ENCODE measurements at regions not wholly inside any gene's neighbourhood (a gene's known extent, or its start where the extent isn't known, plus 50 kb on each side); places are given as distances from the start of the nearest gene placed in this dataset.
"Not testable (repeated sequence)": the region's sequence is repeated elsewhere in the genome, so short reads cannot be mapped to it uniquely, and the experiment has no call there.

DNA sequence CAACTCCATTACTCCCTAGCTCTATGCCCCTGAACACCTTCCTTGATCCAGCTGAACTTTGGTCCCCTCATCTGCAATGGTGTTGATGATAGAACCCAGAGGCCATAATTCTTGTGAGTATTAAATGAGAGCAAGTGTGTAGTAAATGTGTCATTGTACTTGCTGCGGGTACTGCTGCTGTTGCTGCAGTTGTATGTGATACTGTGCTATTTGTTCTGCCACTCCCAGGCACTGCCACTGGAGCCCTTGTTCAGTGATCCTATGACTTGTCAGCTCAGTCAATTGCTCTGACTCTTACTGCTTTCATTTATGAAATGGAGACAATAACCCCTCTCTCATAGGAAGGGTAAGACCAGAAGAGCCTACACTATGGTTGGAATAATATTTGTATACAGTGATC is 136.9 kb upstream of the PLGLB2 start:
- not testable (repeated sequence) for DNase-seq (ENCODE audit: low read depth)

DNA sequence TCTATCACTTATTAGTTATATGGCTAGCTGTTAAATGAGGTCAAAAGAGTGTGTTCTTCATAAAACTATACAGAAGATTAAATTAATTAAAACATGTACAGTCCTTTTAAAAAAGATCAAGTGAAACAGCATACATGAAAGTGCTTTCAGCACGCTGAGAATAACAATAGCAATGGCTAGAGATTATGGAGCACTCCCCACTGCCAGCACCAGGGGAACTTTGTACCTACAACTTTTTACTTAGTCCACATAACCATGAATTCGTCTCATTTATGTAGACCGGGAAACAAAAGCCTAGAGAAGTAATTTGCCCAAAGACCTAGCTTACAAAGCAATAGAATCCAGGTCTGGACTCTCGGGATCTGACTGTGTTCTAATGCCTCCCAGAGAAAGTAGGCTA is 136.5 kb upstream of the PLGLB2 start:
- not testable (repeated sequence) for DNase-seq (ENCODE audit: low read depth)

DNA sequence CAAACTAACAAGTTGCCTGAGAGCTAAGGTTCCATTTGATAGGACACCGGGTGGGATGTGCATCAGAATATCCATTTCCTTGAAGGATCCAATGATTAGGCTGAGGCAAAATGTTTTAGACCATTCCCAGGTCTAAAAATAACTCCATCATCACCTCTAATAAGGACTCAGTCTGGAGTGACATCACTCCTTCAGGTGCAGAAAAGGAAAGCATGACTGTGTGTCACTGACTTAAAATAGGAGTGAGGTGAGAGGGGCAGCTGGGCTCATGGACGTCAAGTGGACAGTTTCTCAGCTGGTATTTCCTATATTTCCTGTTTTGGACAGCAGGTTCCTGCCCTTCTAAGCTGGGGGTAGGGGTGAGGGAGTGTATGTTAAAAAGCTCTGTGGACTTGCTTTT is 135.9 kb upstream of the PLGLB2 start:
- DNase-seq (ENCODE audit: low read depth), result not testable (repeated sequence)

DNA sequence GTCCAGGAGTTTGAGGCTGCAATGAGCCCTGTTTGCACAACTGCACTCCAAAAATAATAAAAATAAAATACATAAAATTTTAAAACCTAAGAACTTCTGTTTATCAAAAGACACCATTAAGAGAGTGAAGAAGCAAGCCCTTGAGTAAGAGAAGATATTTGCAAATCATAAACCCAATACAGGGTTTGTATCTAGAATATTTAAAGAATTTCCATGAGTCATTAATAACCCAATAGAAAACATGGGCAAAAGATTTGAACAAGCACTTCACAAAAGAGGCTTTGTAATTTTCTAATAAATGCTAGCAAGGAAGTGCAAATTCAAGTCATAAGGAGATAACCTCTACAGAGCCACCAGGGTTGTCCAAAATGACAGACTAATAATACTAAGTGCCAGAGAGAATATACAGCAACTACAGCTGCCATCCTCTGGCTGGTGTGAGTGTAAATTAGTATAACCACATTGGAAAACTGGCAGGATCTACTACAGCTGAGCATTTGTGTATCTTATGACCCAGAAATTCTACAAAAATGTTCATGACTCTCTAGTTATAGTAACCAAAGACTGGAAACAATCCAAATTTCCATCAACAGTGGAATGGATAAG is 133.0 kb upstream of the PLGLB2 start:
- DNase-seq (ENCODE audit: low read depth), result not testable (repeated sequence)

DNA sequence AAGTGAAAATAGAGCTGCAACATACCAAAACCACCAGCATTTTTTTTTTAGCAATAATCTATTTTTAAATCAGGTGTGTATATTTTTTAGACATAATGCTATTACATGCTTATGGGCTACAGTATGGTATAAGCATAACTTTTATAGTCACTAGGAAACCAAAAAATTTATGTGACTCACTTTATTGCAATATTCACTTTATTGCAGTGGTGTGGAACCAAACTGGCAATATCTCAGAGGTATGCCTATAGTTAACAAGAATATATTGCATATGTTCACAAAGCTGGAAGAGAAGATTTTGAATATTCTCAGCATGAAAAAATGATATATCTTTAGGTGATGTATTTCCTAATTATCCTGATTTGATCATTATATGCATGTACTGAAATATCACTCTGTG is 128.8 kb upstream of the PLGLB2 start:
- DNase-seq (ENCODE audit: low read depth), result not testable (repeated sequence)

DNA sequence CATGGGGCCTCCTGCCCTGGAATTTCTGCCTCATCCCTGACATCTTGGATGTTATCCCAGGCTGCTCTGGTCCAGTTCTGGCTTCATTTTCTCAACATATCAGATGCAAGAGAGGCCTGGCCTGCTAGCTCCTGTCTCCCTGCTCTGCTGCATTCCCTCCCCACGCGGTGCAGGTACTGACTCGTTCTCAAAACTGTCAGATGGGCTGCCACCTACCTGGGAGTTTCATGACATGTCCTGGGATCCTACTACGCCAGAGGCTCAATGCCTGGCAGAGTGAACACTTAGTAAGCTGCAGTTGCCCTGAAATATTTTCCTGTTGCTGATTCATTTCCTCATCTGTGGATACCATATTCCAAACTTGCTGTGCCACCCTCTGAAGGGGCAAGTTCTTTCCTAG is 126.7 kb upstream of the PLGLB2 start:
- not testable (repeated sequence) for DNase-seq (ENCODE audit: low read depth)

DNA sequence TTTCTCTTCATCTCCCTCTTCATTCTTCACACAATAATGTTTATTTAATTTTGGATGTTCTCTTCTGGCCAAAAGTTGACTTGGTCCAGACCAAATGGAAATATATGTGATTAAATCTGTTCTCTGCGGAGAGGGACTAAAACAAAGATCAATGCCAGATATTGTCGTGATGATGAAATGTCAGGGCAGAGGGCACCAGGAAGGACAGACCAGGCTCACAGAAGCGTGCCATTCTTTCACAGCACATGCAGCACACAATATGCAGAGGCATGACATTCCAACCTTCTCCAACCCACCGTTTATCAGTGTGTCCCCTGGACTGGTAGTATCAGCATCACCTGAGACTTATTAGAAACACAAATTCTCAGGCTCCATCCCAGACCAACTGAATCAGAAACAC is 125.2 kb upstream of the PLGLB2 start:
- DNase-seq (ENCODE audit: low read depth), result not testable (repeated sequence)

DNA sequence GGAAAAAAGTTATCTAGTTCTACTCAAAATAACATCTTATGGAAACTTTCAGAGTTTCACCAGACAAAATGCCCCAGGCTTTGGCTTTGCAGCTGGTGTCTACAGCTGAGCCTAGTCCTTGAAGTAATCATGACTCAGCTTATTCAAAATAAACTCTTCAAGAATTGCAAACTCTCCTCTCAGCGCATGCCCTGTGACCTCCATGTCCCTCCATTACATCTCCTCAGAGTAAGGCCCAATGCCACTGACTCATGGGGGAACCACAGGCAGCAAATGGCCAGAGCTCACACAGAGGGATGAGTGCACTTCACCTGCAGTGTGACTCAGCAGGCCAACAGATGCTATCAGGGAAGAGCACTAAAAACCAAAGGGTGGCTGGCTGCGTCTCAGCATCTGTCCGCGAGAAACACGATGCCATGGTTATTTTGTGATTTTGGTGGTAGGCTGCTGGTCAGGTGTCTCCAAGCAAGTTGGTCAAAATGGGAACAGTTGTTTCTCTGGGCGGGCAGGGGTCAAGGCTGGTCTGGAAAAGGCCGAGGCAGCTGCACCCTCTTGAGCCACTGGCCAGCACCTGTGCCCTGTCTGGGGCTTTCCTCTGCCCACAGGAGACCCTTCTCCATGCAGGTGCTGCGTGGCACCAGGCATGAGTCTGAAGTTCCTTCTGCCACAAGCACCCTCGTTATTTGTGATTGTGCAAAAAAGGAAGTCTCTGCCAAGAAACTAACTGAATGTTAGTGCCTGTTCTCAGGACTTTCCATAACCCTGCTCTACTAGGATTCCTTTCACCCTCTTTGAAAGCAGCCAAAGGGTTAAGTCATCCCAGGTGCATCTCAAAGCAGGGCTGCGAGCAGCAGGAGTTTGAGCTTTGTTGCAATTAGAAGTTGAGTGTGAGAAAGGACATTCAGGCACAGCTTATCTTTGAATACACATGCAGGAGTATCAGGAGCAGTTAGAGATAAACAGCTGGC is 118.1 kb upstream of the PLGLB2 start:
- DNase-seq (ENCODE audit: low read depth), result peak; percentile 87

DNA sequence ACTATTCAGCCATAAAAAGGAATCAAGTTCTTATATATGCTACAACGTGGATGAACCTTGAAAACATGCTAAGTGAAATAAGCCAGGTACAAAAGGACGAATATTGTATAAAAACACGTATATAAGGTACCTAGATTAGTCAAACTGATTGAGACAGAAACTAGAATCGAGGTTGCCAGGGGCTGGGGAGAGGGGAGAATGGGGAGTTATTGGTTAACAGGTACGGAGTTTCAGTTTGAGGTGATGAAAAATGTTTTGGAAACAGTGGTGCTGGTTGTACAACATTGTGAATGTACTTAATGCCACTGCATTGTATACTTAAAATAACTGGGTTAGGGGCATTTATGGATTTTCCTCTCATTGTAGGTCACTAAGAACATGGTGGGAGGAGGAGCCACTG is 117.0 kb upstream of the PLGLB2 start:
- not testable (repeated sequence) for DNase-seq (ENCODE audit: low read depth)

DNA sequence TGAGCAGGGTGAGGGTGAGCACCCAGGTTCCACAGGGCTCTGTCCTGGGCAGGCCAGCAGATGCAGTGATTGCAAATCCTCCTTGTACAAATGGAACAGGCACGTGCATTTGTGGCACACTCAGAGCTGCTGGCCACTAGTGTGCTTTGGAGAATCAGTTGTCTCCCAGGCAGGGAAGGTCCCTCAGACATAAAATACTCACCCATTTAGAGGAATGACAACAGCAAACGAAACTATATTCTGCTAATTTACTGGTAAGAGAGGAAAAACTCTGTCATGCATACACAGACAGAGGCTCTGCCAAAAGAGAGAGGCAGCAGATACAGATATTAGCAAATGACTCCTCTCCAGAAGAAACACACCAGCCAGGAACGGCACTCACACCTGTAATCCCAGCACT is 116.5 kb upstream of the PLGLB2 start:
- DNase-seq (ENCODE audit: low read depth), result not testable (repeated sequence)

DNA sequence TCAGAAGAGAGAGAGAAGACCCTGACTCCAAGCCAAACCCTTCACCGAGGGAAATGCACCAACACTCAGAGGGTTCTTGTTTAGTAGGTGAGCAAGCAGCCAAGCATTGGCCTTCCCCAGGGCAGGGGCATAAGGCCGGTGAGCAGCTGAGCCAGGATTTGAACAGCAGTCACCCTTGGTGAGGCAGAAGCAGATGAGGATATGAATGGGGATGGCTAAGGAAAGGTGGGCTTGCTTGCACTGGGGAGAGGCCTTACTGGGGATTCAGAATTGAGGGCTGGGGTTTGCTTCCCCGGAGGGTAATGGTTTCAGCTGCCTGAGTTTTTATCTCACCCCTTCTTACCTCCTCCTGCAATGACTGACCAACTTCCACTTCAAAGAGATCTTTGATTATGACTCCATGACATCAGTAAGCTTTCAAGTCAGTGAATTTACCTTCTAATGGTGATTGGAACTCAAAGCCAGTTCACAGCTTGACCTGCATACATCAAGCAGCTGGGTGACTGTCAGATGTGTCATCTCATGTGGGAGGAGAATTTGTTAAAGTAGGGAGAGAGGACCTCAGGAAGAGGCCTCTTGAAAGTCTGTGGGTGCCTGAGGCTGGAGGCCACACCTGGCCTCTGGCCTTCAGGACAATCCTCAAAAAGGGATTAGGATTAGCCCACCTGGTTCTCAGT is 114.5 kb upstream of the PLGLB2 start:
- DNase-seq (ENCODE audit: low read depth), result not testable (repeated sequence)

DNA sequence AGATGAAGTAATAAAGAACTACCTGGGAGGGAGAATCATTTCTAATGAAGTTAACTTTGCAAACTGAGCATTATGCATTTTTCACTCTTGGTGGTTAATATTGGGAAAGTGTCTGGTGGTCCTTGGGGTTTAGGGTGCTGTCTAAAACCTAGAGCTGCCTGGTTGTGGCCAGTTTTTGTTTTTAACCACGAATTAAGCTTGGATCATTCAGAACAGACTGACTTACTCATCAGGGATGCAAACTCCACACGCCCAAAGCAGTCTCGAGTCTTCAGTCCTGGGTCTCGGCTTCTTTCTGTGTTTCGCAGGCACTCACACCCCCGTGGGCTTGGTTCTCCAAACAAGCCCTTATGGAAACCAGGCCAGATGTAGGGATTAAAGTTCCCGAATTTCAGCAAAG is 113.8 kb upstream of the PLGLB2 start:
- not testable (repeated sequence) for DNase-seq (ENCODE audit: low read depth)

DNA sequence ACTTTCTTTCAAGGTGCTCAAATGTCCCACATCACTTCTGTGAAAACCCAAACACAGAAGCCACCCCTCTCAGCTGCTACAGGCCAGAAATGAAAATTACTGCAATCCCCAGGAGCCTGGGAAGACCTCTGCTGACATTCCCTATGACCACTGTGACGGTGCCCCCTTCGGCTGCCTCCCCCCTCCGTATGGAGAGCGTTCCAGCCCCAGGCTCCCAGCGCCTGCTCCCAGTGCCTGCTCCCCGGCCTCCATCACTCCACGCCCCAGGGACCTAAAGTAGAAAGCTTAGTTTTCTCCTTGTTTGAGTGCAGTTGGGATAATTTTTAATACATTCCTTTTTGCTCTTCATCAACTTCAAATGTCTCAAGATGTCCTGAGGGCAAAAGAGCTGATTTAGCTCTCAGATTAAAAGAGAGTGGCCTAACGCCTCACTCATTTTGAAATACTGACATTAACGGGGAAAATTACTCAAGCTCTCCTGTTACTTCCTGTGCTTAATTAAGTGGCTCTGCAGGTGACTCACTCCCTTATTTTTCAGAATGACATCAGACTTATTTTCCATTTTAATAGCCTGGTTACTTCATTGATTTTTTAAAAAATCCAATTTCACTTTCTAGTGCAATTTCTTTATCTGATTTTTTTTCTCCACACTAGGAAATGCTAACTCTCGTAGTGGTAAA is 112.8 kb upstream of the PLGLB2 start:
- DNase-seq (ENCODE audit: low read depth), result not testable (repeated sequence)

DNA sequence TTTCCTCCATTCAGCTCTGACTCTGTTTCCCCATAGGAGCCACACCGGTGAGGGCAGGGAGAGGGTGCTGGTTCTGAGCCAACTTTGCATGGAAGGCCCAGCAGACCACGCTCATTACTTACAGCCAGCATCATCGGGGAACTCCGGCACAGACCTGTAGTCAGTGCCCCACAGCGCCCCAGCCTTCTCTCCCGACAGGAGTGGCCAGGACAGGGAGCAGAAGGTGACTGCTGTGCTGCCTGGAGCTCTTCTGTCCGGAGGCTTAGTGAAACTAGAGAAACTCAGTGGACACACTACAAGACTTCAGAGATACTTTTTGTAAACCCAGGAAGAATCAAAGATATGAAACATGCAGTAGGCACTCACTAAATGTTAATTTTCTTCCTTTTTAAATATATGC is 111.6 kb upstream of the PLGLB2 start:
- DNase-seq (ENCODE audit: low read depth), result not testable (repeated sequence)

DNA sequence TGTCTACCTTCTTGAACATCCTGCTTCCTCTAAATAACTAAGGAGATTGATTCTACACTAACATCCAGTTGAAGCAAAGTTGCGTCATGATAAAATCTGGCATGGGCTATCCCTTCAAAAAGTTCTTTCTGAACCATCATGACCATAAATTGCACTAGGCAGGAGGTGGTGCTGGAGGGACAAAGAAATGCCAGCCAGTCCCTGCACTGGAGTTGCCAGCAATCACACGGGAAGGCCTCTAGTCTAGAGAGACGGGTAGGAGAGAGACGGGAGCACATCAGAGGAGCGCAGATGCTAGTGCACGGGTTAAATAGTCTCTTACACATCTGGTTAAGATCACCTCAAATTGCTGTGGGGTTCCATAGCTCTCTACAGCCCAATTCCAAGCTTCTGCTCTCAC is 111.2 kb upstream of the PLGLB2 start:
- not testable (repeated sequence) for DNase-seq (ENCODE audit: low read depth)

DNA sequence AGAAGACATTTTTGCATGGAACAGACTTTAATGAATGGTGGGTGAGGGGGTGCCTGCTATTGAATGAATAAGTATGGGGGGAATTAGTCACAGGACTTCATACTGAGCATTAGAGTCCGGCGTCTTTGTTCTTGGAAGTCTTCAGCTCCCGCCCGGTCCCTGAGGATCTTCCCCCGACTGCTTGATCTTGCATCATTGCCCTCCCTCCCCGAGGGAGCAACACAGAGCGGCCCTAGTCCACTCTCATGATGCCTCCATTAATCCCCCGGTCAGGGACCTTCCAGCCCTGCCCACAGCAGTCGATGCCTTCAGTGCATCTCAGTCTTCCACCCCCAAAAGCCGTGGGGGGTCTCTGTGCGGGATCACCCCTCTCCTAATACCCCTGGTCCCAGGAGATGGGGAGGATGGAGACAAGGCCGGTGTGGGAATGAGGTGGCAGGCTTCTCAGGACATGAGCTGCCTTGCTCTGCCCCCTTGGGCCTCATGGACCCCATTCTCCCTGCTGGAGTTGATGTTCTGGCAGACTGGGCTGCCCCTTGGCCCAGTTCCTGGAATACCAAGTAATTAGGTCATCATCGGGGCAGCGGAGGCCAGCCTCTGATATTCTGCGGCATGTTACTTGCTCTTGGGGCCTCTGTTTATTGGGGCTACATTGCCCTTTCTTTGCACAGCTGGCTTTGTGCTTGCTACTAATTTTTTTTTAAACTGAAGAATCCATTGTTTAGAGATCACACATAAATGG is 110.5 kb upstream of the PLGLB2 start:
- peak; percentile 80 for DNase-seq (ENCODE audit: low read depth)

DNA sequence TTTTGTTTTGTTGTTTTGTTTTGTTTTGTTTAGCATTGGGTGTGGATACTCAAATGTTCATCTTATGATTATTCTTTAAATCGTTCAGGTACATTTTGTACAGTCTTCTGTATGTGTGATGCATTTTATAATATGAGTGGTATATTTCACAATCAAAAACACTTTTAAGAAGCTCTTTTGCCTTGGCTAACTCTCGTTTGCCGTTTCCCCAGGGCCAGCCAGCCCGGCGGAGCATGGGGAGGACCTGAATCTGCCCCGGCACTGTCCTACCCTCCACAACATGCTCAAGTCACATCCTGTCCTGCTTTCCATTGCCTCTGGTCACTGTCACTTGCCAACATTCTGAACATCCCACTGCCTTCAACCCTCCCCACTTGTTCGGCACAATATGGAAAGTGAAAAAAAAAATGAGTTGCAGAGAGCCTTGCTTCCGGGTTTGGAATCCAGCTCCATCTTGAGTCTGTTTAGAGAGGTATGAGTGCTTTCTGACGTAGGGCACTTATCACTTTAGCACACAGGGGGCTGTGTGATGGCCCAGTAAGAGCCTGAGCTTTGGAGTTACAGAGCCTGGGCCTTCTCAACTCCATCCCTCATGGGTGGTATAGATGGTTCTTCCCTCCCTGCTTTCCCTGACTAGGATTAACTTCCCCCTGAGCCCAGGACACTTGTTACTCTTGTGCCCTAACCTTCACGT is 109.6 kb upstream of the PLGLB2 start:
- DNase-seq (ENCODE audit: low read depth), result peak; percentile 8

DNA sequence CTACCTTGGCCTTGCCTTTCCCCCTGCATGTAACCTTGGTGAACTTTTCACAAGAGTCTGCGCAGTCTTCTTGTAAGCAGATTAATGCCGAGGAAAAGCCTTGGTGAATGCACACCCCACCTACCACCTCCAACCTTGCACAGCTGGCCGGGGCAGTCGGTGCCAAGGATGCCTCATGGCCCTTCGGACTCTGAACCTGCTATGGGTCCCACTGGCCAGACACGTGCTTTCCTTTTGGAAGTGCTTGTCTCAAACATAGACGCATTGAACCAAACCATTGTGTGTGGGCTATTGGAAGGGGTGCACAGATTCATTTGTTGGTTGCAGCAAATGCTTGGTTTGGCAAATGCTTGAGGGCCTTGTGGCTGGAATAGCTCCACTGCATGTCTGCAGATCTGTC is 109.0 kb upstream of the PLGLB2 start:
- DNase-seq (ENCODE audit: low read depth), result not testable (repeated sequence)

DNA sequence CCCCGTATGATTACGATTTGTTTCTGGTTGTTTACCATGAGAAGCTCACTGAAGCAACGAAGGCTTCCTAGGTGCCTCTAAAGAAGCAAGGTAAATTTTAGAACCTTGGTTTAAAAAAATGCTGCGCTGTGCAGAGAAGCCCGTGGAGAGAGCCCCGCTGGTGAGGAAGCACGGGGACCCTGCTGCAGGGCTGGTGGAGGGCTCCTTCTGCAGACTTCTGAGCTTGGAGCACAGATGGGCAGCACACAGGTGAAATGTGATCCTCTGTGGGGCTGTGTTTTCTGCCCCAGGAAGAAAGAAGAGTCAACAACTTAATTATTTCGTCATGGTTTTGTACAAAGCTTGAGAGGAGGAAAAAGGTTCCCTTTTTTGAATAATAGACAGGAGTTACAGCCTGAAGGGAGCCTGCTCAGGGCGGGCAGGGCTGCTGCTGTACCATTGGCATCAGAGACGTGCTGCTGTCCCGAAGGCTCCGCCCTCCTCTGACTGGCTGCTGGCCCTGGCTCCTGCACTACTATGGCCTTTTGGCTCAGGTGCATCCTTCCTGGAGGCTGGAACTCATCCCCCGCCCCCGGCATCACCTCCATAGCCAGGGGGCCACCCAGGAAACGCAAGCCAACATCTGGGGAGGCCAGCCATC is 108.0 kb upstream of the PLGLB2 start:
- DNase-seq (ENCODE audit: low read depth), result not testable (repeated sequence)

DNA sequence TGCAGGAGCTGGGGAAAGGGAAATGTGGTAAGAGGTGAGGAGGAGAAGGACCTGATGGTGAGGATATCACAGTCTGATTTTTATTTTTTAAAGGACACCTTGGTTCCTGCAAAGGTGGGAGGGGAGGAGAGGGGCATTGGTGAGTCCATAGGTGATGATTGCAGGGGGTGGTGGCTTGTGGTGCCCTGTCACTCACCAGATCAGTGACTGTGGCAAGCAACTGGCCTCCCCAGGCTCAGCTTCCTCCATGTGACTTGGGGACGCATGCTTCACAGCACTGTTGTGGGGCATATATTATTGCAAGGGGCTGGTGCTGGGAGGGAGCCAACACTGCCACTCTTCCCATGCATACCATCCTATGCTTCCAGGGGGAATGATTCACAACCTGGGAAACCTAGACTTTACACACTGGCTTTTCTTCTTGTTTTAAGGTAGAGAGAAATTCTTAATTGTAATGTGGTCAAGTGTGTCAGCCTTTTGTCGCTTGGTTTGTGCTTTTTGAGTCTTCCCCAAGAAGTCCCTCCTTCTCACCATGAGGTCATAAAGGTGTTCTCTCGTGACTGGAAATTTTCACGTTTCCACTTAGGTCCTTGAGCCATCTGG is 106.8 kb upstream of the PLGLB2 start:
- peak; percentile 24 for DNase-seq (ENCODE audit: low read depth)

All from amniotic epithelial cell (primary cell).